ENCODE measurements at regions not wholly inside any gene's neighbourhood (a gene's known extent, or its start where the extent isn't known, plus 50 kb on each side); places are given as distances from the start of the nearest gene placed in this dataset.

DNA sequence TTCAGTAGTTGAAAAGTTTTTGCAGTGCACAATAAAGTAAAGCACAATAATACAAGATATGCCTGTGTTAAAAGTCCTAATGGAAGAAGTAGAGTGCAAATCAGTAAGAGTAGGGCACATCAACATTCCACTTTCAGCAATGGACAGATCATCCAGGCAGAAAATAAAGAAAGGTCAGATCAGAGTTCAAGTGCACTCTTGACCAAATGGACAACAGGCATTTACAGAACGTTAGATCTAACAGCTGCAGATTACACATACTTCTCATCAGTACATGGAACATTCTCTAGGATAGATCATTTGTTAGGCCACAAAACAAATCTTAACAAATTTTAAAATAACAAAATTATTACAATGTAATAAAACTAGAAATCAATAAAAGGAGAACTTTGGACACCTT lies 1373.5 kb upstream of the PABPC4L start:
- no peaks in the 10 kb centered on the region for H3K36me3 ChIP-seq
- H3K27me3 ChIP-seq = no peaks in the 10 kb centered on the region
- 20 to 23% methylated on average over 1 of the region's 1 CpG for WGBS, 2 donors (ENCODE audit: low coverage in 1 of 2)
- no peaks in the 10 kb centered on the region for H3K9me3 ChIP-seq
- H3K27ac ChIP-seq = no peak overlapping the region
- no peak overlapping the region for H3K4me3 ChIP-seq
- H3K4me1 ChIP-seq = no peaks in the 10 kb centered on the region
- ATAC-seq = no peak
- no peak for TF ChIP-seq EP300 (IDR thresholded peaks at IDR 0.05)
- TF ChIP-seq, protein P1, sequence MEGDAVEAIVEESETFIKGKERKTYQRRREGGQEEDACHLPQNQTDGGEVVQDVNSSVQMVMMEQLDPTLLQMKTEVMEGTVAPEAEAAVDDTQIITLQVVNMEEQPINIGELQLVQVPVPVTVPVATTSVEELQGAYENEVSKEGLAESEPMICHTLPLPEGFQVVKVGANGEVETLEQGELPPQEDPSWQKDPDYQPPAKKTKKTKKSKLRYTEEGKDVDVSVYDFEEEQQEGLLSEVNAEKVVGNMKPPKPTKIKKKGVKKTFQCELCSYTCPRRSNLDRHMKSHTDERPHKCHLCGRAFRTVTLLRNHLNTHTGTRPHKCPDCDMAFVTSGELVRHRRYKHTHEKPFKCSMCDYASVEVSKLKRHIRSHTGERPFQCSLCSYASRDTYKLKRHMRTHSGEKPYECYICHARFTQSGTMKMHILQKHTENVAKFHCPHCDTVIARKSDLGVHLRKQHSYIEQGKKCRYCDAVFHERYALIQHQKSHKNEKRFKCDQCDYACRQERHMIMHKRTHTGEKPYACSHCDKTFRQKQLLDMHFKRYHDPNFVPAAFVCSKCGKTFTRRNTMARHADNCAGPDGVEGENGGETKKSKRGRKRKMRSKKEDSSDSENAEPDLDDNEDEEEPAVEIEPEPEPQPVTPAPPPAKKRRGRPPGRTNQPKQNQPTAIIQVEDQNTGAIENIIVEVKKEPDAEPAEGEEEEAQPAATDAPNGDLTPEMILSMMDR (IDR thresholded peaks at IDR 0.05) = no peak
- TF ChIP-seq POLR2AphosphoS5 (IDR thresholded peaks at IDR 0.05) = no peak
- no peak for TF ChIP-seq POLR2A (IDR thresholded peaks at IDR 0.05)

DNA sequence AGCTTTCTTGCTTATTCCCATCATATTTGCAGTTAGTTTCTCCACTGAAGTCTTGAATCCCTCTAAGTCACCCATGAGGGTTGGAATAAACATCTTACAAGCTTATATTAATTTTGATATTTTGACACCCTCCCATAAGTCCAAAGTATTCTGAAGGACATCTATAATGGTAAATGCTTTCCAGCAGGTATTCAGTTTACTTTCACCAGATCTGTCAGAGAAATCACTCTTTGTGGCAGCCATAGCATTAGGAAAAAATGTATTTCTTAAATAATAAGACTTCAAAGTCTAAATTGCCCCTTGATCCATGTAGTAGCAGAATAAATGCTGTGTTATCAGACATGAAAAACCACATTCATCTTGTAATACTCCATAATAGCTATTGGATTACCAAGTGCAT lies 1371.7 kb upstream of the PABPC4L start:
- no peak for ATAC-seq
- H3K4me1 ChIP-seq = no peaks in the 10 kb centered on the region
- no peaks in the 10 kb centered on the region for H3K36me3 ChIP-seq
- H3K27ac ChIP-seq = no peak overlapping the region
- TF ChIP-seq POLR2A (IDR thresholded peaks at IDR 0.05) (no peak), EP300 (IDR thresholded peaks at IDR 0.05) (no peak), POLR2AphosphoS5 (IDR thresholded peaks at IDR 0.05) (no peak)
- TF ChIP-seq, protein P1 (IDR thresholded peaks at IDR 0.05) = no peak
- no peak overlapping the region for H3K4me3 ChIP-seq
- no peaks in the 10 kb centered on the region for H3K27me3 ChIP-seq
- H3K9me3 ChIP-seq = no peaks in the 10 kb centered on the region

DNA sequence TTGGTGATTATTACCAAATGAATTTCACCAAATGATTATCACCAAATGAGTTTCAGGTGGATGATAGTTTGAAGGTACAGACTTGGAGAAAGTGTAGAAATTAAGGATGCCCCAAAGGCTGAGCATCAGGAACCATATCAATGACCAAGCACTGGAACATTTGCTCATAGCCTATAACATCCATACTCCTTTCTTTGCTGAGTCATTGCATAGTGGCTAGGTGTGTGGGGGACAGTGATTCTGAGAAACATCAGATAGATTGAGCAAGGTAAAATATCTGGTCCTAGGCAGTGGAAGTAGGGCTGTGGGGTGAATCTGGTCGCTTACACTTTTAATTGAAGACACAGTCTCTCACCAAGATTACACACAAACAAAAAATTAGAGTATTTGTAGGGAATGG lies 1362.5 kb upstream of the PABPC4L start:
- ATAC-seq = no peak
- no peak overlapping the region for H3K4me3 ChIP-seq
- H3K4me1 ChIP-seq = no peaks in the 10 kb centered on the region
- 60 to 91% methylated on average over 1 of the region's 1 CpG for WGBS, 2 donors (ENCODE audit: low coverage in 1 of 2)
- TF ChIP-seq POLR2AphosphoS5 (IDR thresholded peaks at IDR 0.05) (no peak), POLR2A (IDR thresholded peaks at IDR 0.05) (no peak), EP300 (IDR thresholded peaks at IDR 0.05) (no peak)
- TF ChIP-seq, protein P1 (IDR thresholded peaks at IDR 0.05) = no peak
- no peaks in the 10 kb centered on the region for H3K27me3 ChIP-seq
- no peaks in the 10 kb centered on the region for H3K36me3 ChIP-seq
- H3K9me3 ChIP-seq = no peaks in the 10 kb centered on the region
- no peak overlapping the region for H3K27ac ChIP-seq

DNA sequence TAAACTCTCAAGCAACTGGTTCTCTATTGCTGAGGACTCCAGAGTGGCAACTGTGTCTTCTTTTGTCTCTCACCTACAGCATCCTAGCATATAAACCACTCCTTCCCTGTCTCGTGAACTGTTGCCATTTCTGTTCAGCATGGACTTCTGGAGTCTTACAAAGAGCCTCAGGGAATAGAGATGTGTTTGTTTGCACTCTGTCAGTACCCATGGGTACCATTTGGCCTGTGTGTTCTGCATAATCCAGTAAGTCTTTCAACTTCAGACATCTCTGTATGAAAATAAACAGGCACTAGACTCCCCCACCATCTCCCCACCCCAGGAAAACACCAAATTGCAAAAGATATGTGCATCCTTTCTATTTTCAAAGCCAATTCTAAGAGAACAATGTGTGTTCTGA lies 1351.6 kb upstream of the PABPC4L start:
- no CpG with 5 or more reads among the region's 1 CpG for WGBS, 2 donors (ENCODE audit: low coverage in 1 of 2)
- Histone ChIP-seq H3K27me3 (no peaks in the 10 kb centered on the region), H3K4me3 (no peak overlapping the region), H3K27ac (no peak overlapping the region), H3K9me3 (no peaks in the 10 kb centered on the region), H3K36me3 (no peaks in the 10 kb centered on the region), H3K4me1 (no peaks in the 10 kb centered on the region)
- no peak for TF ChIP-seq POLR2A (IDR thresholded peaks at IDR 0.05)
- TF ChIP-seq, protein P1 (IDR thresholded peaks at IDR 0.05) = no peak
- no peak for TF ChIP-seq EP300 (IDR thresholded peaks at IDR 0.05)
- TF ChIP-seq POLR2AphosphoS5 (IDR thresholded peaks at IDR 0.05) = no peak
- ATAC-seq = no peak

DNA sequence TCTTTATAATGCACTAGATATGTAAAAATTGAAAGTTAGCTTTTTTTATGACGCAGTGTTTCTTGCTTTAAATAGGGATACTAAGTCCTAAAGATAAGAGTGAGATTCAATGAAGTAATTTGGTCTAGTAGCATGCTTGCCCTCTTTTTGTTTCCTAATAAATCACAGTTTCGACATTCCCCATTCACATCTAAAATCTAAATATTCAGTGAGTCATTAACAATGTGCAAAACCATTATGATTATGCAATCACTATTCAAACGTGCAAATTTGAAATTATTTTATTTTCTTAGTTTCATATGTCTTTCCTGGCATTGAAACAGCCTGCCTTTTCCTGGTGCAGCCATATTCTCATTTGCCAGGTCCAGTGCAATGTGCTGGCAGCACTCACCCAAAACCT lies 1350.5 kb upstream of the PABPC4L start:
- Histone ChIP-seq H3K36me3 (no peaks in the 10 kb centered on the region), H3K27ac (no peak overlapping the region), H3K9me3 (no peaks in the 10 kb centered on the region), H3K4me3 (no peak overlapping the region), H3K27me3 (no peaks in the 10 kb centered on the region), H3K4me1 (no peaks in the 10 kb centered on the region)
- no peak for ATAC-seq
- no peak for TF ChIP-seq EP300 (IDR thresholded peaks at IDR 0.05)
- TF ChIP-seq POLR2AphosphoS5 (IDR thresholded peaks at IDR 0.05) = no peak
- TF ChIP-seq, protein P1 (IDR thresholded peaks at IDR 0.05) = no peak
- no peak for TF ChIP-seq POLR2A (IDR thresholded peaks at IDR 0.05)
- 72 to 81% methylated on average over 3 of the region's 3 CpGs for WGBS, 2 donors (ENCODE audit: low coverage in 1 of 2)

All from gastroesophageal sphincter (tissue), 4 donors.